ENCODE measurements at regions not wholly inside any gene's neighbourhood (a gene's known extent, or its start where the extent isn't known, plus 50 kb on each side); places are given as distances from the start of the nearest gene placed in this dataset.
"Not testable (repeated sequence)": the region's sequence is repeated elsewhere in the genome, so short reads cannot be mapped to it uniquely, and the experiment has no call there.

GRCh38 chr1:232131715-232132391 lies 498.1 kb downstream of the SIPA1L2 start:
- Histone ChIP-seq H3K4me3 (ENCODE audit: low read depth in 1 of 2, low read length in 1 of 2) (no peak overlapping the region), H3K4me1 (ENCODE audit: control insufficient read depth in 1 of 2, insufficient read depth in 1 of 2, low read depth in 1 of 2, low read length in 1 of 2) (no peaks in the 10 kb centered on the region), H3K27ac (no peak overlapping the region), H3K9me3 (no peaks in the 10 kb centered on the region), H3K27me3 (no peaks in the 10 kb centered on the region), H3K36me3 (no peaks in the 10 kb centered on the region)
- no peak for TF ChIP-seq CTCF (IDR thresholded peaks at IDR 0.05)

DNA sequence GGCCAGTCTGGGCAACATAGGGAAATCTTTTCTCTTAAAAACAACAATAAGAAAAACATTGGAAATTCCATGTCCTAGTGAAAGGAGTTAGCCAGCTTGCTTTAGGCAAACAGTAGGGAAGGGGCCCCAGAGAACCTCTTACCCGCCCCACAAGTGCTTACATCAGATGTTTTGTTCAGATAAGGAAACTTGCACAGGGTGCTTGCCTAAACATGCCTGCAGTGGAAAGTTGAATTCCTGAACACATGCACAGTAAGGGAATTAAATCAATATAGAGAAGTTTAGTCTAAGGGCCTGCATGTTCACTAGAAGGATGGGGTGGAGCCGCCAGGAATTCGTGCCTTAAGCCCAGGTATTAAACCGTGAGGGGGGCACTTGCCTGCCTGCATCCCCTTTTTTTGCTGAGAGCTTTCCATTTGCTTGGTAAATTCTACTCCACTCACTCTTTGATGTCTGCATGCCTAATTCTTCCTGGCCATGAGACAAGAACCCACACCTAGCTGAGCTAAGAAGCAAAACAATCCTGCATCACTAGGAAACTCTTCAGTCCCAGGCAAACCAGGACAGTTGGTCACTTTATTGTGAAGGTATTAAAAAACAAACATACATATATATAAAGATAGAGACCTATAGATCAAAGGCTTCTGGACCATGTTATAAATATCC lies 499.0 kb downstream of the SIPA1L2 start:
- H3K27ac ChIP-seq, result no peak overlapping the region

DNA sequence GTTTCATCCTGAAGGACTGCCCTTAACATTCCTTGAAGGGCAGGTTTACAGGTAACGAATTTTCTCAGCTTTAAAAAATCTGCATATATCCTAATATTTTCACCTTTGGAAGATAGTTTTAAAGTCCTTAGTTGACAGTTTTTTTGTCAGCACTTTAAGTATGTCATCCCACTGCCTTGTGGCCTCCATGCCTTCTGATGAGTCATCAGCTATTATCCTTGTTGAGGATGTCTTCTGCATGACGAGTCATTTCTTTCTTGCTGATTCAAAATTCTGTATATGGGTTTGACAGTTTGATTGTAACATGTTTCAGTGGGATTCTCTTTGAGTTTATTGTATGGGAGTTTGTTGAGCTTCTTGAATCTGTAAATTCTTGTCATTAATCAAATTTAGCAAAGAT lies 500.6 kb downstream of the DISC1 start:
- TF ChIP-seq CTCF (IDR thresholded peaks at IDR 0.05), result no peak
- no peaks in the 10 kb centered on the region for H3K27me3 ChIP-seq
- no peaks in the 10 kb centered on the region for H3K36me3 ChIP-seq
- H3K4me3 ChIP-seq (ENCODE audit: low read depth in 1 of 2, low read length in 1 of 2), result no peak overlapping the region
- no peaks in the 10 kb centered on the region for H3K4me1 ChIP-seq (ENCODE audit: control insufficient read depth in 1 of 2, insufficient read depth in 1 of 2, low read depth in 1 of 2, low read length in 1 of 2)
- no peaks in the 10 kb centered on the region for H3K9me3 ChIP-seq
- H3K27ac ChIP-seq, result no peak overlapping the region

More for the DNA sequence above, 499.0 kb downstream of the SIPA1L2 start:
- no peaks in the 10 kb centered on the region for H3K9me3 ChIP-seq
- H3K4me1 ChIP-seq (ENCODE audit: control insufficient read depth in 1 of 2, insufficient read depth in 1 of 2, low read depth in 1 of 2, low read length in 1 of 2), result no peaks in the 10 kb centered on the region
- H3K36me3 ChIP-seq, result no peaks in the 10 kb centered on the region
- H3K4me3 ChIP-seq (ENCODE audit: low read depth in 1 of 2, low read length in 1 of 2), result no peak overlapping the region
- no peaks in the 10 kb centered on the region for H3K27me3 ChIP-seq
- no peak for TF ChIP-seq CTCF (IDR thresholded peaks at IDR 0.05)

DNA sequence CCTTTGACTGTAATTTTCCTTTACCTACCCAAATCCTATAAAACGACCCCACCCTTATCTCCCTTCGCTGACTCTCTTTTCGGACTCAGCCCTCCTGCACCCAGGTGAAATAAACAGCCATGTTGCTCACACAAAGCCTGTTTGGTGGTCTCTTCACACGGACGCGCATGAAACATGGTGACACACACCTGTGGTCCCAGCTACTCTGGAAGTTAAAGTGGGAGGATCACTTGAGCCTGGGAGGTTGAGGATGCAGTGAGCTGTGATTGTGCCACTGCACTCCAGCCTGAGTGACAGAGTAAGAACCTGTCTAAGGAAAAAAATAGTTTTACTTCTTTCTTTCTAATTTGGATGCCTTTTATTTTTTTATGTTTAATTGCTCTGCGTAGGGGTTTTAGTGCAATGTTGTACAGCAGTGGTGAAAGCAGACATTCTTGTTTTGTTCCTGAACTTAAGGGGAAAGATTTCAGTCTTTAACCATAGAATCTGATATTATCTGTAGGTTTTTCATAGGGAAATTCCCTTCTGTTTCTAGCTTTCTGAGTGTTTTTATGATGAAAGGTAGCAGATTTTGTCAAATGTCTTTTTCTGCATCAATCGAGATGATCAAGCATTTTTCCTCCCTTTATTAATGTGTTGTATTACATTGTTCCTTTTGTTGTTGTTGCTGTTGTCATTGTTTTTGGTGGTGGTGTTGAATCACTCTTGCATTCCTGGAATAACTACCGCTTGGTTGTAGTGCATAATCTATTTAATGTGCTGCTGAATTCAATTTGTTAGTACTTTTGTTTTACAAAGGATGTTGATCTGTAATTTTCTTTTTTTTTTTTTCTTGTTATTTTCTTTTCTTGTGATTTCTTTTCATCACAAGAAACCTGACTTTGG lies 497.4 kb downstream of the DISC1 start:
- no peak for TF ChIP-seq CTCF (IDR thresholded peaks at IDR 0.05)

GRCh38 chr1:232117903-232118302 lies 491.3 kb downstream of the DISC1 start:
- not testable (repeated sequence) for H3K27ac ChIP-seq; H3K4me1 ChIP-seq (ENCODE audit: control insufficient read depth in 1 of 2, insufficient read depth in 1 of 2, low read depth in 1 of 2, low read length in 1 of 2); H3K27me3 ChIP-seq; H3K36me3 ChIP-seq; H3K4me3 ChIP-seq (ENCODE audit: low read depth in 1 of 2, low read length in 1 of 2); H3K9me3 ChIP-seq

More for the DNA sequence above, 497.4 kb downstream of the DISC1 start:
- Histone ChIP-seq H3K36me3 (no peaks in the 10 kb centered on the region), H3K9me3 (no peaks in the 10 kb centered on the region), H3K27ac (no peak overlapping the region), H3K4me1 (ENCODE audit: control insufficient read depth in 1 of 2, insufficient read depth in 1 of 2, low read depth in 1 of 2, low read length in 1 of 2) (no peaks in the 10 kb centered on the region), H3K27me3 (no peaks in the 10 kb centered on the region), H3K4me3 (ENCODE audit: low read depth in 1 of 2, low read length in 1 of 2) (no peak overlapping the region)
